Prostate gland (tissue), 2 donors: ENCODE measurements at regions not wholly inside any gene's neighbourhood (a gene's known extent, or its start where the extent isn't known, plus 50 kb on each side); places are given as distances from the start of the nearest gene placed in this dataset.
"Not testable (repeated sequence)": the region's sequence is repeated elsewhere in the genome, so short reads cannot be mapped to it uniquely, and the experiment has no call there.

Source experiments
- DNase-seq: peaks from one replicate; pipeline ENCODE4 v3.0.0-alpha.2; 2019; ENCODE audit warnings: low spot score
- H3K27ac ChIP-seq, 2 donors: fragments of 200-600 bp; sonication (generic); 2 replicates each; pipeline ENCODE4 v1.5.1; 2017 to 2019
- H3K27me3 ChIP-seq: fragments of 200-600 bp; sonication (generic); replicated peaks from 2 replicates; pipeline ENCODE4 v1.5.1; 2019; ENCODE audit not compliant: insufficient read depth
- H3K36me3 ChIP-seq, 2 donors: fragments of 200-600 bp; sonication (generic); 1 replicate in 1 of 2; 2 replicates in 1 of 2; pipeline versions ENCODE4 v1.5.1 to v1.8.1; 2017 to 2019
- H3K4me1 ChIP-seq: fragments of 200-600 bp; sonication (generic); replicated peaks from 2 replicates; pipeline ENCODE4 v1.5.1; 2019
- H3K4me3 ChIP-seq, 2 donors: fragments of 200-600 bp; sonication (generic); 2 replicates each; pipeline ENCODE4 v1.5.1; 2017 to 2019
- H3K9me3 ChIP-seq: fragments of 200-600 bp; sonication (generic); 2 replicates; pipeline ENCODE4 v1.5.1; 2017
- POLR2A ChIP-seq: fragments of 450-650 bp; IDR thresholded peaks from one replicate; pipeline ENCODE4 v1.6.1; 2016; ENCODE audit warnings: antibody characterized with exemption, mild to moderate bottlenecking
- POLR2AphosphoS5 ChIP-seq: sonication (generic); formaldehyde crosslinking; IDR thresholded peaks from one replicate; pipeline ENCODE4 v1.6.1; 2017; ENCODE audit warnings: antibody characterized with exemption
- WGBS: methylation state at CpG from one replicate; pipeline ENCODE4 v1.1.5; 2018; 5-methylcytosine and 5-hydroxymethylcytosine counted together
- intact Hi-C: fragments of 100-400 bp; cut with DNase I; formaldehyde crosslinking; loops from one replicate; pipeline ENCODE4 v1.14.2; 2022
- TF ChIP-seq, protein P1 (sequence below), 4 experiments: fragments of 200-600 bp in 2 of 4; fragments of 450-650 bp in 2 of 4; sonication (generic) in 2 of 4; IDR thresholded peaks; 1 replicate in 3 of 4; 2 replicates in 1 of 4; pipeline ENCODE4 v1.5.1; 2016 to 2019; ENCODE audit warnings: antibody characterized with exemption in 4 of 4, mild to moderate bottlenecking in 2 of 4, moderate library complexity in 2 of 4

DNA sequence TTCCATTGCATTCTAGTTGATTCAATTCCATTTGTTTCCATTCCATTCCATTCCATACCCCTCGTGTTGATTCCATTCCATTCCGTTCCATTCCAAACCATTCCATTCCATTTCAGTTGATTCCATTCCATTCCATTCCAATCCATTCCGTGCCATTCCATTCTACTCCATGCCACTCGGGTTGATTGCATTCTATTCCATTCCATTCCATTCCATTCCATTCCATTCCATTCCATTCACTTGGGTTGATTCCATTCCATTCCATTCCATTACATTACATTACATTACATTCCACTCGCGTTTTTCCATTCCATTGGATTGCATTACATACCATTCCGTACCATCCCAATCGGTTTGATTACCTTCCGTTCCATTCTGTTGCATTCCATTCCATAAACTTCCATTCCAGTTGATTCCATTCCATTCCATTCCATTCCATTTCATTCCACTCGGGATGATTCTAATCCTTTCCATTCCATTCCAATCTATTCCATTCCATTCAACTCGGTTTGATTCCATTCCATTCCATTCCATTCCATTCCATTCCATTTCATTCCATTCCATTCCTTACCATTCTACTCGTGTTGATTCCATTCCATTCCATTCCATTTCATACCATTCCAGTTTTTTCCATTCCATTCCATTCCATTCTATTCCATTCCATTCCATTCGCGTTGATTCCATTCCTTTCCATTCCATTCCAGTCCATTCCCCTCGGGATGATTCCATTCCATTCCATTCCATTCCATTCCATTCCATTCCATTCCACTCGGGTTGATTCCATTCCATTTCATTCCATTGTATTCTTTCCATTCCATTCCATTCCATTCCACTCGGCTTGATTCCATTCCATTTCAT, 1140.4 kb downstream of the RPIA start:
- H3K9me3 ChIP-seq: no peaks in the 10 kb centered on the region
- WGBS: 70% methylated on average over 17 of the region's 17 CpGs
- H3K27ac ChIP-seq: no peak overlapping the region
- no peaks in the 10 kb centered on the region for H3K27me3 ChIP-seq
- no peaks in the 10 kb centered on the region for H3K36me3 ChIP-seq
- intact Hi-C loops: no loop called here
- no peak for DNase-seq
- H3K4me1 ChIP-seq: no peaks in the 10 kb centered on the region
- no peak for TF ChIP-seq POLR2AphosphoS5
- TF ChIP-seq, protein P1, sequence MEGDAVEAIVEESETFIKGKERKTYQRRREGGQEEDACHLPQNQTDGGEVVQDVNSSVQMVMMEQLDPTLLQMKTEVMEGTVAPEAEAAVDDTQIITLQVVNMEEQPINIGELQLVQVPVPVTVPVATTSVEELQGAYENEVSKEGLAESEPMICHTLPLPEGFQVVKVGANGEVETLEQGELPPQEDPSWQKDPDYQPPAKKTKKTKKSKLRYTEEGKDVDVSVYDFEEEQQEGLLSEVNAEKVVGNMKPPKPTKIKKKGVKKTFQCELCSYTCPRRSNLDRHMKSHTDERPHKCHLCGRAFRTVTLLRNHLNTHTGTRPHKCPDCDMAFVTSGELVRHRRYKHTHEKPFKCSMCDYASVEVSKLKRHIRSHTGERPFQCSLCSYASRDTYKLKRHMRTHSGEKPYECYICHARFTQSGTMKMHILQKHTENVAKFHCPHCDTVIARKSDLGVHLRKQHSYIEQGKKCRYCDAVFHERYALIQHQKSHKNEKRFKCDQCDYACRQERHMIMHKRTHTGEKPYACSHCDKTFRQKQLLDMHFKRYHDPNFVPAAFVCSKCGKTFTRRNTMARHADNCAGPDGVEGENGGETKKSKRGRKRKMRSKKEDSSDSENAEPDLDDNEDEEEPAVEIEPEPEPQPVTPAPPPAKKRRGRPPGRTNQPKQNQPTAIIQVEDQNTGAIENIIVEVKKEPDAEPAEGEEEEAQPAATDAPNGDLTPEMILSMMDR (IDR thresholded peaks at IDR 0.05): no peak
- no peak for TF ChIP-seq POLR2A
- H3K4me3 ChIP-seq: no peak overlapping the region

DNA sequence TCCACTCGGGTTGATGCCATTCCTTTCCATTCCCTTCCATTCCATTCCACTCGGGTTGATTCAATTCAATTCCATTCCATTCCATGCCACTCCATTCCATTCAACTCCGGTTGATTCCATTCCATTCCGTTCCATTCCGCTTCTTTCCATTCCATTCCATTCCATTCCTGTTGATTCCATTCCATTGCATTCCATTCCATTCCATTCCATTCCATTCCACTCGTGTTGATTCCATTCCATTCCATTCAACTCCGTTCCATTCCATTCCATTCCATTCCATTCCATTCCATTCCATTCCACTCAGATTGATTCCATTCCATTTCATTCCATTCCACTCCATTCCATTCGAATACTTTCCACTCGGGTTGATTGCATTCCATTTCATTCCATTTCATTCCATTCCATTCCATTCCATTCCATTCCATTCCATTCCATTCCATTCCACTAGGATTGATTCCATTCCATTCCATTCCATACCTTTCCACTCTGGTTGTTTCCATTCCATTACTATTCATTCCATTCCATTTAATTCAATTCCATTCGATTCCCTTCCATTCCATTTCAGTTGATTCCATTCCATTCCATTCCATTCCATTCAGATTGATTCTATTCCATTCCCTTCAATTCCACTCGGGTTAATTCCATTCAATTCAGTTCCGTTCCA, 1141.8 kb downstream of the RPIA start:
- intact Hi-C loops: no loop called here
- 68% methylated on average over 12 of the region's 12 CpGs for WGBS
- TF ChIP-seq, protein P1 (IDR thresholded peaks at IDR 0.05): no peak
- no peak for TF ChIP-seq POLR2AphosphoS5

DNA sequence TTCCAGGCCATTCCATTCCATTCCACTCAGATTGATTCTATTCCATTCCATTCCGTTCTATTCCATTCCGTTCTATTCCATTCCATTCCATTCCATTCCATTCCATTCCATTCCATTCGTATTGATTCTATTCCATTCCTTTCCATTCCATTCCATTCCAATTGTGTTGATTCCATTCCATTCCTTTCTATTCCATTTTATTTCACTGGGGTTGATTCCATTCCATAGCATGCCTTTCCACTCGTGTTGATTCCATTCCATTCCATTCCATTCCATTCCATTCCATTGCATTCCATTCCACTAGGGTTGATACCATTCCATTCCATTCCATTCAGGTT, 1142.3 kb downstream of the RPIA start:
- TF ChIP-seq POLR2AphosphoS5 (no peak), POLR2A (no peak)
- TF ChIP-seq, protein P1 (IDR thresholded peaks at IDR 0.05): no peak
- 65% methylated on average over 4 of the region's 4 CpGs for WGBS
- no peak overlapping the region for H3K4me3 ChIP-seq
- no peaks in the 10 kb centered on the region for H3K4me1 ChIP-seq
- intact Hi-C loops: no loop called here
- no peak overlapping the region for H3K27ac ChIP-seq
- H3K27me3 ChIP-seq: no peaks in the 10 kb centered on the region
- DNase-seq: no peak
- no peaks in the 10 kb centered on the region for H3K9me3 ChIP-seq
- H3K36me3 ChIP-seq: no peaks in the 10 kb centered on the region

More for the DNA sequence above, 1141.8 kb downstream of the RPIA start:
- Histone ChIP-seq H3K27ac (no peak overlapping the region), H3K9me3 (no peaks in the 10 kb centered on the region), H3K36me3 (no peaks in the 10 kb centered on the region), H3K4me3 (no peak overlapping the region), H3K4me1 (no peaks in the 10 kb centered on the region), H3K27me3 (no peaks in the 10 kb centered on the region)
- peak; percentile 5 for DNase-seq

DNA sequence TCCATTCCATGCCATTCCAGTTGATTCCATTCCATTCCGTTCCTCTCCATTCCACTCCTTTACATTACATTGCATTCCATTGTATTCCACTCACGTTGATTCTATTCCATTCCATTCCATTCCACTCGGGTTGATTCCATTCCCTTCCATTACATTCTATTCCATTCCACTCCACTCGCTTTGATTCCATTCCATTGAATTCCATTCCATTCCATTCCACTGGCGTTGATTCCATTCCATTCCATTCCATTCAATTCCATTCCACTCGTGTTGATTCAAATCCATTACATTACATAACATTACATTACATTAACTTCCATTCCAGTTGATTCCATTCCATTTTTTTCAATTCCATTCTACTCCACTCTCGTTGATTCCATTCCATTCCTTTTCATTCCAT, 1142.8 kb downstream of the RPIA start:
- no peak for DNase-seq
- Histone ChIP-seq H3K27ac (no peak overlapping the region), H3K4me3 (no peak overlapping the region), H3K27me3 (no peaks in the 10 kb centered on the region), H3K9me3 (no peaks in the 10 kb centered on the region), H3K4me1 (no peaks in the 10 kb centered on the region), H3K36me3 (no peaks in the 10 kb centered on the region)
- intact Hi-C loops: no loop called here
- TF ChIP-seq, protein P1 (IDR thresholded peaks at IDR 0.05): no peak
- TF ChIP-seq POLR2A (no peak), POLR2AphosphoS5 (no peak)
- WGBS: 72% methylated on average over 7 of the region's 7 CpGs

DNA sequence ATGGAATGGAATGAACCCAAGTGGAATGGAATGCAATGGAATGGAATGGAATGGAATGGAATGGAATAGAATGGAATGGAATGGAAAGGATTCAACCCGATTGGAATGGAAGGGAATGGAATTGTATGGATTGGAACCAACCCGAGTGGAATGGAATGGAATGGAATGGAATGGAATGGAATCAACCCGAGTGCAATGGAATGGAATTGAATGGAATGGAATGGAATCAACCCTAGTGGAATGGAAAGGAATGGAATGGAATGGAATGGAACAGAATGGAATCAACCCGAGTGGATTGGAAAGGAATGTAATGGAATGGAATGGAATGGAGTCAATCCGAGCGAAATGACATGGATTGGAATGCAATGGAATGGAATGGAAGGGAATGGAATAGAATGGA, 1144.9 kb downstream of the RPIA start:
- H3K4me1 ChIP-seq, H3K4me3 ChIP-seq, H3K9me3 ChIP-seq, intact Hi-C loops, H3K27me3 ChIP-seq, H3K27ac ChIP-seq, H3K36me3 ChIP-seq: not testable (repeated sequence)
- peak; percentile 19 for DNase-seq
- 68% methylated on average over 6 of the region's 6 CpGs for WGBS
